ENCODE measurements at regions not wholly inside any gene's neighbourhood (a gene's known extent, or its start where the extent isn't known, plus 50 kb on each side); places are given as distances from the start of the nearest gene placed in this dataset.

DNA sequence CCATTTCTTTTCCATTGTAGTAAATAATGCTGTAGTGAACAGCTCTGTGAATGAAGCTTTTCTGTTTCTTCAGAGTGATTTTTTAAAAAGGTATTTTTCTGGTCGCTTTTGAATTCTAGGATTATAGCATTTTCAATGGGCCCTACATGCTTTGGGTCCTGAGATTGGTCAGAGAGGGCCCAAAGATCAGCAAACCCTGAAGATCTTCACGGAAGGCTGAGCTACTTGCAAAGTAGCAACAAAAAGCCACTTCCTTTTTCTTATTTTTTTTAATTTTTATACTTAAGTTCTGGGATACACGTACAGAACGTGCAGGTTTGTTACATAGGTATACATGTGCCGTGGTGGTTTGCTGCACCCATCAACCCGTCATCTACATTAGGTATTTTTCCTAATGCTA is 200.5 kb downstream of the FAT3 start:
- Histone ChIP-seq H3K27me3 (no peaks in the 10 kb centered on the region), H3K4me1 (no peaks in the 10 kb centered on the region), H3K4me3 (no peak overlapping the region), H3K36me3 (no peaks in the 10 kb centered on the region), H3K9me3 (no peaks in the 10 kb centered on the region), H3K27ac (no peak overlapping the region)
- TF ChIP-seq, protein P1, sequence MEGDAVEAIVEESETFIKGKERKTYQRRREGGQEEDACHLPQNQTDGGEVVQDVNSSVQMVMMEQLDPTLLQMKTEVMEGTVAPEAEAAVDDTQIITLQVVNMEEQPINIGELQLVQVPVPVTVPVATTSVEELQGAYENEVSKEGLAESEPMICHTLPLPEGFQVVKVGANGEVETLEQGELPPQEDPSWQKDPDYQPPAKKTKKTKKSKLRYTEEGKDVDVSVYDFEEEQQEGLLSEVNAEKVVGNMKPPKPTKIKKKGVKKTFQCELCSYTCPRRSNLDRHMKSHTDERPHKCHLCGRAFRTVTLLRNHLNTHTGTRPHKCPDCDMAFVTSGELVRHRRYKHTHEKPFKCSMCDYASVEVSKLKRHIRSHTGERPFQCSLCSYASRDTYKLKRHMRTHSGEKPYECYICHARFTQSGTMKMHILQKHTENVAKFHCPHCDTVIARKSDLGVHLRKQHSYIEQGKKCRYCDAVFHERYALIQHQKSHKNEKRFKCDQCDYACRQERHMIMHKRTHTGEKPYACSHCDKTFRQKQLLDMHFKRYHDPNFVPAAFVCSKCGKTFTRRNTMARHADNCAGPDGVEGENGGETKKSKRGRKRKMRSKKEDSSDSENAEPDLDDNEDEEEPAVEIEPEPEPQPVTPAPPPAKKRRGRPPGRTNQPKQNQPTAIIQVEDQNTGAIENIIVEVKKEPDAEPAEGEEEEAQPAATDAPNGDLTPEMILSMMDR (IDR thresholded peaks at IDR 0.05), result no peak
- TF ChIP-seq POLR2AphosphoS5 (IDR thresholded peaks at IDR 0.05), result no peak
- no peak for TF ChIP-seq POLR2A (IDR thresholded peaks at IDR 0.05)
- DNase-seq, result no peak
- intact Hi-C loops (cut with DNase I; ENCODE audit: low total_unique reads), result no loop called here
- in situ Hi-C loops (cut with MboI; ENCODE audit: low pct_ligation_motif_present in 1 of 4, low pct_unique_long_range_greater_than_20kb in 1 of 4, low sequenced_read_pairs in 3 of 4), result no loop called here
- 66 to 83% methylated on average over 4 to 6 of the region's 6 CpGs for WGBS, 2 donors (ENCODE audit: low coverage in 1 of 2)

DNA sequence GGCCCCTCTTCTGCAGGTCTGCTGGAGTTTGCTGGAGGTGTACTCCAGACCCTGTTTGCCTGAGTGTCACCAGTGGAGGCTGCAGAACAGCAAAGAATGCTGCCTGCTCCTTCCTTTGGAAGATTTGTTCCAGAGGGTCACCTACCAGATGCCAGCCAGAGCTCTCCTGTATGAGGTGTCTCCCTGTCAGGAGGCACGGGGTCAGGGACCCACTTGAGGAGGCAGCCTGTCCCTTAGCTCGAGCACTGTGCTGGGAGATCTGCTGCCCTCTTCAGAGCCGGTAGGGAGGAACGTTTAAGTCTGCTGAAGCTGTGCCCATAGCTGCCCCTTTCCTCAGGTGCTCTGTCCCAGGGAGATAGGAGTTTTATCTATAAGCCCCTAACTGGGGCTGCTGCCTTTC is 207.9 kb downstream of the FAT3 start:
- WGBS, 2 donors (ENCODE audit: low coverage in 1 of 2), result 67% methylated on average over 3 of the region's 4 CpGs; no CpG with 5 or more reads in 1 of the 2 donors
- in situ Hi-C loops (cut with MboI; ENCODE audit: low pct_ligation_motif_present in 1 of 4, low pct_unique_long_range_greater_than_20kb in 1 of 4, low sequenced_read_pairs in 3 of 4), result no loop called here

DNA sequence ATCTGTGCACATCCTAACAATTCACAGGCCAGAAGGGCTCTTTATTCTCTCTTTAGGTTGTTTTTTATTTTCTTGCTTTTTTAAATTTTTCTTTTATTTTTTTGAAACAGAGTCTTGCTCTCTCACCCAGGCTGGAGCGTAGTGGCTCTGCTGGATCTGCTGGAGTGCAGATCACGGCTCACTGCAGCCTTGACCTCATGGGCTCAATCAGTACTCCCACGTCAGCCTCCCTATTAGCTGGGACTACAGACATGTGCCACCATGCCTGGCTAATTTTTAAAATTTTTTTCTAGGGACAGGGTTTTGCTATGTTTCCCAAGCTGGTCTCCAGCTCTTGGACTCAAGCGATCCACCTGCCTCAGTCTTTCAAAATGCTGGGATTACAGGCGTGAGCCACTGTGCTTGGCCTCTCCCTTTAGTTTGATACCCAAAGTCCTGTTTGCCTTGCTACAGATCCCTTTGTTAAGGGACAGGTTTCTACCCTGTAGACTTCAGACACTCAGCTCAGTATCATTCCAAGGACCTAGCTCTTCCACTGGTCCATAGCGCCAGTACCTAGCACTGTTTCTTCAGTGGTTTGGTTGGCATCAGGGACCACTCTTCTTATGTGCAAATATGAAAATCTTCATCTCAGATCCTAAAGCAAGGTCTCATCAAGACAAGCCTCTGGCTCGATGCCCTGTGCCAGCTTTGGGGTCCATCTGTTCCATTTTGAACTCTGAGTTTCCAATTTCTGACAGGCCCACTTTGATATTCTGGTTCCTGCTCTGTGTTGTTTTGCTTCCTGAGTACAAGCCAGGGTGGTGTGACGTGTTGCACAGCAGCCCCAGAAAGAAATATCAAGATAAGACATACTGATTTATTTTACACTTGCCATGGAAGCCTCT is 211.7 kb downstream of the FAT3 start:
- intact Hi-C loops (cut with DNase I; ENCODE audit: low total_unique reads) (loop anchor here (5.0 kb wide), 1 partner anchor 1461 kb away; no protein-coding TSS in a partner anchor), in situ Hi-C loops (cut with MboI; ENCODE audit: low pct_ligation_motif_present in 1 of 4, low pct_unique_long_range_greater_than_20kb in 1 of 4, low sequenced_read_pairs in 3 of 4) (no loop called here)
- H3K36me3 ChIP-seq, result no peaks in the 10 kb centered on the region
- no peaks in the 10 kb centered on the region for H3K9me3 ChIP-seq
- H3K4me1 ChIP-seq, result no peaks in the 10 kb centered on the region
- no peak overlapping the region for H3K27ac ChIP-seq
- no peaks in the 10 kb centered on the region for H3K27me3 ChIP-seq
- no peak overlapping the region for H3K4me3 ChIP-seq
- TF ChIP-seq POLR2AphosphoS5 (IDR thresholded peaks at IDR 0.05) (no peak), POLR2A (IDR thresholded peaks at IDR 0.05) (no peak), EP300 (IDR thresholded peaks at IDR 0.05; ENCODE audit: low read depth) (no peak)
- TF ChIP-seq, protein P1 (IDR thresholded peaks at IDR 0.05), result no peak
- no peak for DNase-seq
- WGBS, 2 donors (ENCODE audit: low coverage in 1 of 2), result 79 to 100% methylated on average over 3 to 8 of the region's 8 CpGs

More for the DNA sequence above, 207.9 kb downstream of the FAT3 start:
- no peak overlapping the region for H3K4me3 ChIP-seq
- no peaks in the 10 kb centered on the region for H3K9me3 ChIP-seq
- H3K27ac ChIP-seq, result no peak overlapping the region
- intact Hi-C loops (cut with DNase I; ENCODE audit: low total_unique reads), result no loop called here
- H3K4me1 ChIP-seq, result no peaks in the 10 kb centered on the region
- no peak for DNase-seq
- no peaks in the 10 kb centered on the region for H3K27me3 ChIP-seq
- TF ChIP-seq, protein P1 (IDR thresholded peaks at IDR 0.05), result no peak
- TF ChIP-seq POLR2AphosphoS5 (IDR thresholded peaks at IDR 0.05) (no peak), EP300 (IDR thresholded peaks at IDR 0.05; ENCODE audit: low read depth) (no peak), POLR2A (IDR thresholded peaks at IDR 0.05) (no peak)
- no peaks in the 10 kb centered on the region for H3K36me3 ChIP-seq

DNA sequence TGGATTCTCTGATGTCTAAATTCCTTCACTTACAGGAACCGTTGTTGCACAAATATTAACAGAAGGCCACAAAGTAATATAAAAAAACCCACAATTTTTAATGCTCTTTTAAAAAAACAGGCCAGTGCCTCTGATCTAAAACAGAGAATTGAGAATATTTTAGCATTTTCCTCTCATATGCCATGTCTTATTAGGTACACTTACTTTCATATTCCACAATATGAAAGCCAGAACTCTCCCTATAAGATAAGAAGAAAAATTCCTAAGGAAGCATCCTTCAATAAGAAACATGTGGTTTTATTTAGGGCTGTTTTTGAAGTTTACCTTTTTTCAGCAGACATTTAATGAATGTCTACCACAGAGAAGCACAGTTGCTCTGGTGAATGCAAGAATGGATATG is 214.5 kb downstream of the FAT3 start:
- no peak overlapping the region for H3K4me3 ChIP-seq
- 33 to 68% methylated on average over 1 of the region's 1 CpG for WGBS, 2 donors (ENCODE audit: low coverage in 1 of 2)
- H3K27me3 ChIP-seq, result no peaks in the 10 kb centered on the region
- no peaks in the 10 kb centered on the region for H3K9me3 ChIP-seq
- H3K27ac ChIP-seq, result no peak overlapping the region
- no peak for TF ChIP-seq POLR2AphosphoS5 (IDR thresholded peaks at IDR 0.05)
- TF ChIP-seq, protein P1 (IDR thresholded peaks at IDR 0.05), result no peak
- TF ChIP-seq EP300 (IDR thresholded peaks at IDR 0.05; ENCODE audit: low read depth), result no peak
- TF ChIP-seq POLR2A (IDR thresholded peaks at IDR 0.05), result no peak
- H3K36me3 ChIP-seq, result no peaks in the 10 kb centered on the region
- H3K4me1 ChIP-seq, result no peaks in the 10 kb centered on the region
- in situ Hi-C loops (cut with MboI; ENCODE audit: low pct_ligation_motif_present in 1 of 4, low pct_unique_long_range_greater_than_20kb in 1 of 4, low sequenced_read_pairs in 3 of 4) (no loop called here), intact Hi-C loops (cut with DNase I; ENCODE audit: low total_unique reads) (loop anchor here (5.0 kb wide), 1 partner anchor 1458 kb away; no protein-coding TSS in a partner anchor)
- no peak for DNase-seq

Data from transverse colon (tissue), 4 donors.